Bronchial epithelial cell (primary cell): ENCODE measurements at regions not wholly inside any gene's neighbourhood (a gene's known extent, or its start where the extent isn't known, plus 50 kb on each side); places are given as distances from the start of the nearest gene placed in this dataset.

Source experiments
- DNase-seq: peaks from one replicate; pipeline ENCODE4 v3.0.0-alpha.2; 2010; ENCODE audit warnings: low read depth
- FAIRE-seq: peaks from 2 replicates; lab custom pipeline; 2011; peaks lifted over from hg19 to GRCh38; lab: Jason Lieb, UNC
- H3K27me3 ChIP-seq: 2 replicates; pipeline ENCODE4 v1.5.1; 2011; ENCODE audit warnings: low read length; ENCODE audit not compliant: control insufficient read depth, insufficient read depth
- H3K36me3 ChIP-seq: 2 replicates; pipeline ENCODE4 v1.5.1; 2011; ENCODE audit warnings: low read length; ENCODE audit not compliant: control insufficient read depth, insufficient read depth
- H3K4me3 ChIP-seq: 2 replicates; pipeline ENCODE4 v1.5.1; 2011; ENCODE audit warnings: mild to moderate bottlenecking, low read depth, low read length, control low read depth
- TF ChIP-seq, protein P1 (sequence below): IDR thresholded peaks from 2 replicates; pipeline ENCODE4 v1.5.1; 2011; ENCODE audit warnings: mild to moderate bottlenecking, moderate library complexity, low read length, control low read depth, inconsistent platforms; ENCODE audit not compliant: insufficient read depth, severe bottlenecking

GRCh38 chr16:86092586-86093480 lies 193.9 kb downstream of the IRF8 start:
- DNase-seq (no peak), FAIRE-seq (no peak)
- H3K4me3 ChIP-seq: no peak overlapping the region
- H3K27me3 ChIP-seq: no peaks in the 10 kb centered on the region
- no peaks in the 10 kb centered on the region for H3K36me3 ChIP-seq
- TF ChIP-seq, protein P1, sequence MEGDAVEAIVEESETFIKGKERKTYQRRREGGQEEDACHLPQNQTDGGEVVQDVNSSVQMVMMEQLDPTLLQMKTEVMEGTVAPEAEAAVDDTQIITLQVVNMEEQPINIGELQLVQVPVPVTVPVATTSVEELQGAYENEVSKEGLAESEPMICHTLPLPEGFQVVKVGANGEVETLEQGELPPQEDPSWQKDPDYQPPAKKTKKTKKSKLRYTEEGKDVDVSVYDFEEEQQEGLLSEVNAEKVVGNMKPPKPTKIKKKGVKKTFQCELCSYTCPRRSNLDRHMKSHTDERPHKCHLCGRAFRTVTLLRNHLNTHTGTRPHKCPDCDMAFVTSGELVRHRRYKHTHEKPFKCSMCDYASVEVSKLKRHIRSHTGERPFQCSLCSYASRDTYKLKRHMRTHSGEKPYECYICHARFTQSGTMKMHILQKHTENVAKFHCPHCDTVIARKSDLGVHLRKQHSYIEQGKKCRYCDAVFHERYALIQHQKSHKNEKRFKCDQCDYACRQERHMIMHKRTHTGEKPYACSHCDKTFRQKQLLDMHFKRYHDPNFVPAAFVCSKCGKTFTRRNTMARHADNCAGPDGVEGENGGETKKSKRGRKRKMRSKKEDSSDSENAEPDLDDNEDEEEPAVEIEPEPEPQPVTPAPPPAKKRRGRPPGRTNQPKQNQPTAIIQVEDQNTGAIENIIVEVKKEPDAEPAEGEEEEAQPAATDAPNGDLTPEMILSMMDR: no peak

- H3K4me3 ChIP-seq: no peak overlapping the region
- no peak for DNase-seq
- H3K36me3 ChIP-seq: no peaks in the 10 kb centered on the region
- FAIRE-seq: no peak
- no peaks in the 10 kb centered on the region for H3K27me3 ChIP-seq
- TF ChIP-seq, protein P1: no peak
These were observed 195.1 kb downstream of the IRF8 start for GRCh38 chr16:86093801-86094750.

GRCh38 chr16:86095131-86095752 lies 196.3 kb downstream of the IRF8 start:
- FAIRE-seq: peak; percentile 50
- DNase-seq: no peak
- H3K36me3 ChIP-seq: no peaks in the 10 kb centered on the region
- TF ChIP-seq, protein P1: no peak
- no peaks in the 10 kb centered on the region for H3K27me3 ChIP-seq
- H3K4me3 ChIP-seq: no peak overlapping the region

DNA sequence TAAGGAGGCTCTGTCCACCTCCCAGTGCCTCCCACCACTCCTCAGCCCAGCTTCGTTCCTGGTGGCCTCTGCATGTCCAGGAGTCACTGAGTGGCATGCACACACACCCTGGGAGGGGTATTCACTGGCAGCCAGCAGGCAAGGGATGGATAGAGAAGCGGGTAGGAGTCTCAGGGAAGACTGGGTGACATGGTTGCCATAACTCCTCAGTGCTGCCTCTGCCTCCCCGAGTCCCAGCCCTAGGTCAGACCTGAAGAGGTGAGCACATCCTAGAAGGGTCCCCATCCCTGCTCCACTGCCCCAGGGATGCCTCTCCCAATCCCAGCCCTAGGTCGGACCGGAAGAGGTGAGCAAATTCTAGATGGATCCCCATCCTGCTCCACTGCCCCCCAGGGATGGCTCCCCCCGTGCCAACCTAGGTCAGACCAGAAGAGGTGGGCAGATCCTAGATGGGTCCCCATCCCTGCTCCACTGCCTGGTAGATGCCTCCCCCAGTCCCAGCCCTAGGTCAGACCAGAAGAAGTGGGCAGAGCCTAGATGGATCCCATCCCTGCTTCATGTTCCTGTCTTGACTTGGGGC lies 197.0 kb downstream of the IRF8 start:
- H3K27me3 ChIP-seq: no peaks in the 10 kb centered on the region
- no peak overlapping the region for H3K4me3 ChIP-seq
- no peaks in the 10 kb centered on the region for H3K36me3 ChIP-seq
- FAIRE-seq (peak; percentile 60), DNase-seq (no peak)
- TF ChIP-seq, protein P1: no peak

GRCh38 chr16:86096850-86097249 lies 197.9 kb downstream of the IRF8 start:
- Histone ChIP-seq H3K4me3 (no peak overlapping the region), H3K36me3 (no peaks in the 10 kb centered on the region), H3K27me3 (no peaks in the 10 kb centered on the region)
- TF ChIP-seq, protein P1: no peak
- DNase-seq (no peak), FAIRE-seq (no peak)
